Neuronal stem cell (in vitro differentiated cells): ENCODE measurements at regions not wholly inside any gene's neighbourhood (a gene's known extent, or its start where the extent isn't known, plus 50 kb on each side); places are given as distances from the start of the nearest gene placed in this dataset.

ENCODE experiments used
- DNase-seq: peaks from one replicate; pipeline ENCODE4 v3.0.0-alpha.2; 2013; ENCODE audit warnings: low spot score
- H2AFZ ChIP-seq: one replicate; pipeline ENCODE4 v1.6.1; 2013; ENCODE audit warnings: mild to moderate bottlenecking, low read length, inconsistent platforms
- H2AK5ac ChIP-seq: 2 replicates; pipeline ENCODE4 v1.6.1; 2013; ENCODE audit warnings: low read depth, mild to moderate bottlenecking, inconsistent platforms, low read length, moderate library complexity, mixed read lengths
- H2BK120ac ChIP-seq: 2 replicates; pipeline ENCODE4 v1.6.1; 2013; ENCODE audit warnings: low read depth, mild to moderate bottlenecking, inconsistent platforms, low read length, moderate library complexity, mixed read lengths
- H2BK12ac ChIP-seq: one replicate; pipeline ENCODE4 v1.6.1; 2013; ENCODE audit warnings: low read length, inconsistent platforms
- H2BK15ac ChIP-seq: 2 replicates; pipeline ENCODE4 v1.6.1; 2013; ENCODE audit warnings: mild to moderate bottlenecking, low read length, inconsistent platforms, mixed read lengths
- H2BK5ac ChIP-seq: one replicate; pipeline ENCODE4 v1.6.1; 2013; ENCODE audit warnings: inconsistent platforms, mild to moderate bottlenecking, low read length, moderate library complexity
- H3K14ac ChIP-seq: one replicate; pipeline ENCODE4 v1.6.1; 2013; ENCODE audit warnings: low read length, inconsistent platforms
- H3K18ac ChIP-seq: 2 replicates; pipeline ENCODE4 v1.6.1; 2013; ENCODE audit warnings: low read length, inconsistent platforms
- H3K23ac ChIP-seq: 2 replicates; pipeline ENCODE4 v1.6.1; 2013; ENCODE audit warnings: low read depth, mild to moderate bottlenecking, mixed read lengths, low read length, inconsistent platforms; ENCODE audit not compliant: poor library complexity
- H3K27ac ChIP-seq: replicated peaks from 3 replicates; pipeline ENCODE4 v1.5.1; 2013; ENCODE audit warnings: low read length, inconsistent platforms
- H3K27me3 ChIP-seq, 3 experiments: 2 replicates each; pipeline ENCODE4 v1.6.1; 2013; ENCODE audit warnings: low read length in 3 of 3, mild to moderate bottlenecking in 2 of 3, inconsistent platforms in 1 of 3, low read depth in 1 of 3, mixed read lengths in 1 of 3, moderate library complexity in 1 of 3; ENCODE audit not compliant: control insufficient read depth in 3 of 3, insufficient read depth in 3 of 3
- H3K36me3 ChIP-seq, 2 donors: replicated peaks in 1 of 2; 2 replicates each; pipeline ENCODE4 v1.6.1; 2013; ENCODE audit warnings: low read length in 2 of 2; ENCODE audit not compliant: control insufficient read depth in 2 of 2, insufficient read depth in 2 of 2
- H3K4ac ChIP-seq: 2 replicates; pipeline ENCODE4 v1.6.1; 2013; ENCODE audit warnings: inconsistent platforms, mild to moderate bottlenecking, low read length, moderate library complexity
- H3K4me1 ChIP-seq, 2 donors: 1 replicate in 1 of 2; 2 replicates in 1 of 2; pipeline ENCODE4 v1.6.1; 2013; ENCODE audit warnings: low read length in 2 of 2, low read depth in 1 of 2; ENCODE audit not compliant: control insufficient read depth in 2 of 2, insufficient read depth in 1 of 2
- H3K4me2 ChIP-seq: one replicate; pipeline ENCODE4 v1.6.1; 2013; ENCODE audit warnings: mild to moderate bottlenecking, low read length, inconsistent platforms; ENCODE audit not compliant: insufficient read depth, poor library complexity, severe bottlenecking
- H3K4me3 ChIP-seq, 2 donors: 2 replicates each; pipeline ENCODE4 v1.5.1; 2013; ENCODE audit warnings: low read length in 2 of 2, mild to moderate bottlenecking in 2 of 2, inconsistent platforms in 1 of 2, moderate library complexity in 1 of 2
- H3K79me1 ChIP-seq: one replicate; pipeline ENCODE4 v1.6.1; 2013; ENCODE audit warnings: low read depth, mild to moderate bottlenecking, inconsistent platforms, low read length, moderate library complexity
- H3K9ac ChIP-seq: one replicate; pipeline ENCODE4 v1.6.1; 2013; ENCODE audit warnings: mild to moderate bottlenecking, low read depth, low read length, inconsistent platforms; ENCODE audit not compliant: poor library complexity
- H3K9me3 ChIP-seq, 2 donors: replicated peaks in 1 of 2; 2 replicates each; pipeline versions ENCODE3 to v1.6.1; 2013; ENCODE audit warnings: low read length in 2 of 2, mild to moderate bottlenecking in 2 of 2, inconsistent platforms in 1 of 2, low read depth in 1 of 2, mixed read lengths in 1 of 2, moderate library complexity in 1 of 2; ENCODE audit not compliant: control insufficient read depth in 2 of 2, insufficient read depth in 1 of 2
- H4K8ac ChIP-seq: one replicate; pipeline ENCODE4 v1.6.1; 2013; ENCODE audit warnings: low read depth, mild to moderate bottlenecking, inconsistent platforms, low read length, moderate library complexity
- H4K91ac ChIP-seq: one replicate; pipeline ENCODE4 v1.6.1; 2013; ENCODE audit warnings: low read length, low read depth, mild to moderate bottlenecking, inconsistent platforms; ENCODE audit not compliant: poor library complexity
- WGBS, 2 donors: extraction: QIAGEN DNeasy Blood & Tissue Kit; methylation state at CpG; one replicate each; pipeline ENCODE4 v1.1.7; 2013; ENCODE audit warnings: missing lambda C conversion rate in 2 of 2, mixed read lengths in 1 of 2; ENCODE audit not compliant: insufficient read length in 2 of 2, insufficient replicate concordance in 1 of 2; ENCODE audit errors: extremely low coverage in 2 of 2; 5-methylcytosine and 5-hydroxymethylcytosine counted together

DNA sequence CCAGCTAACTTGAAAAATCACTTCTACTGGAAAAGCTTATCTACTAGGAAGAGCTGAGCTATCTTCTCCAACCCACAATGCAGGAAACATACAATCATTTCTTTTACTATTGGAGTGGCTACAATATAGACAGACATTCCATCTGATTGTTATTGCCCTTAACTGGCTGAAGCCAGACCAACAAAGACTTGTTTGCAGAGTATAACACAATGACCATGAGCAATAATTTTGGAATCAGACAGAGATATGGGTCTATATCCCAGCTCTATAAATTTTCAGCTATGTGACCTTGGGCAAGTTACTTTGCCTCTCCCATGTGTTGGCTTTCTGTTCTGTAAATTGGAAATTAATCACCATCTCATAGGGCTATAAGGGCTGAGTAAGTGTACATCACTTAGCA lies 244.7 kb upstream of the SLC30A5 start:
- H2BK15ac ChIP-seq = no peak overlapping the region
- no peak for DNase-seq
- no peaks in the 10 kb centered on the region for H3K4me1 ChIP-seq
- H2AK5ac ChIP-seq = no peak overlapping the region
- no peaks in the 10 kb centered on the region for H3K9me3 ChIP-seq
- no peak overlapping the region for H2AFZ ChIP-seq
- H3K27ac ChIP-seq = no peak overlapping the region
- H4K91ac ChIP-seq = no peak overlapping the region
- no peak overlapping the region for H3K4ac ChIP-seq
- H3K18ac ChIP-seq = no peak overlapping the region
- no peak overlapping the region for H3K9ac ChIP-seq
- no peaks in the 10 kb centered on the region for H3K79me1 ChIP-seq
- H4K8ac ChIP-seq = no peak overlapping the region
- no peak overlapping the region for H3K4me3 ChIP-seq
- no peaks in the 10 kb centered on the region for H3K27me3 ChIP-seq
- H2BK5ac ChIP-seq = no peak overlapping the region
- H3K23ac ChIP-seq = no peak overlapping the region
- no peak overlapping the region for H2BK120ac ChIP-seq
- no peak overlapping the region for H3K4me2 ChIP-seq
- no peaks in the 10 kb centered on the region for H3K36me3 ChIP-seq
- no peak overlapping the region for H3K14ac ChIP-seq
- no peak overlapping the region for H2BK12ac ChIP-seq

DNA sequence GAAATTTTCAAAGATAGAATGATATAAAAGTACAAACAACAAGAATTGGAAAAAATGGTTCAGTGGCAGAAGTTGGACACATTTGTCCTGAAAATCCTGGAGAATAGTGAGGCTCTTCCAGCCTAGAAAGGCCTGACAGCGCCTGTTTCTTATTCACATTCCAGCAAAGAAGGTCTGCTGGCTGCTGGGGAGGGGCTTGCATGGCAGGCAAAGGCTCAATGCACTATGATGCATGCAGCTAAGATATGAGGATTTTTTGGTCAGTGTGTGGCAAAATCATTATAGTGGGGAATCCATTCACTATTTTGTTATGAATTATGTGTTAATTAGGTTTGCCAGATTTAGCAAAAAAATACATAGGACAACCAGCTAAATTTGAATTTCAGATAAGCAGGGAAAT lies 243.9 kb upstream of the SLC30A5 start:
- no peak overlapping the region for H3K4ac ChIP-seq
- H4K8ac ChIP-seq = no peak overlapping the region
- no peak overlapping the region for H2BK5ac ChIP-seq
- no peak overlapping the region for H2BK15ac ChIP-seq
- H3K18ac ChIP-seq = no peak overlapping the region
- H3K4me2 ChIP-seq = no peak overlapping the region
- no peak overlapping the region for H3K14ac ChIP-seq
- no peak overlapping the region for H3K9ac ChIP-seq
- no peak overlapping the region for H2BK120ac ChIP-seq
- H3K79me1 ChIP-seq = no peaks in the 10 kb centered on the region
- no peaks in the 10 kb centered on the region for H3K9me3 ChIP-seq
- H2BK12ac ChIP-seq = no peak overlapping the region
- H2AK5ac ChIP-seq = no peak overlapping the region
- no peaks in the 10 kb centered on the region for H3K36me3 ChIP-seq
- DNase-seq = no peak
- no peaks in the 10 kb centered on the region for H3K4me1 ChIP-seq
- H3K27me3 ChIP-seq = no peaks in the 10 kb centered on the region
- H4K91ac ChIP-seq = no peak overlapping the region
- H3K23ac ChIP-seq = no peak overlapping the region
- no peak overlapping the region for H3K4me3 ChIP-seq
- WGBS, 2 donors = no CpG with 5 or more reads among the region's 1 CpG
- H2AFZ ChIP-seq = no peak overlapping the region
- H3K27ac ChIP-seq = no peak overlapping the region

DNA sequence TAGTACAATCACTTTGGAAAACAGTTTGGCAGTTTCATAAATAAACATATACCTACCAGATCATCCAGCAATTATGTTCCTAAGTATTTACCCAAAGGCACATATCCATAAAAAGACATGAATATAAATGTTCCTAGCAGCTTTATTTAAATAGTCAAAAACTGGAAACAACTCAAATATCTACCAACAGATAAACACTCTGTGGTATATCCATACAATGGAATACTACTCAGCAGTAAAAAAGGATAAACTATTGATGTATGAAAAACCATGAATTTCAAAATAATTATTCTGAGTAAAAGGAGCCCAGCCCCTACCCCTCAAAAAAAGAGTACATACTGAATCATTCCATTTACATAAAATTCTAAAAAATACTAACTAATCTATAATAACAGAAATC lies 232.7 kb upstream of the SLC30A5 start:
- no peak overlapping the region for H3K9ac ChIP-seq
- no peak overlapping the region for H3K18ac ChIP-seq
- no peak overlapping the region for H2AFZ ChIP-seq
- H2BK15ac ChIP-seq = no peak overlapping the region
- H2BK120ac ChIP-seq = no peak overlapping the region
- no peak overlapping the region for H3K4ac ChIP-seq
- no peak for DNase-seq
- no peak overlapping the region for H3K4me3 ChIP-seq
- H3K4me1 ChIP-seq = no peaks in the 10 kb centered on the region
- H3K14ac ChIP-seq = no peak overlapping the region
- H3K27me3 ChIP-seq = no peaks in the 10 kb centered on the region
- no peaks in the 10 kb centered on the region for H3K79me1 ChIP-seq
- no peaks in the 10 kb centered on the region for H3K36me3 ChIP-seq
- no peak overlapping the region for H4K8ac ChIP-seq
- no peak overlapping the region for H3K23ac ChIP-seq
- no peaks in the 10 kb centered on the region for H3K9me3 ChIP-seq
- H3K4me2 ChIP-seq = no peak overlapping the region
- no peak overlapping the region for H2BK5ac ChIP-seq
- no peak overlapping the region for H2BK12ac ChIP-seq
- H4K91ac ChIP-seq = no peak overlapping the region
- H2AK5ac ChIP-seq = no peak overlapping the region
- no peak overlapping the region for H3K27ac ChIP-seq

DNA sequence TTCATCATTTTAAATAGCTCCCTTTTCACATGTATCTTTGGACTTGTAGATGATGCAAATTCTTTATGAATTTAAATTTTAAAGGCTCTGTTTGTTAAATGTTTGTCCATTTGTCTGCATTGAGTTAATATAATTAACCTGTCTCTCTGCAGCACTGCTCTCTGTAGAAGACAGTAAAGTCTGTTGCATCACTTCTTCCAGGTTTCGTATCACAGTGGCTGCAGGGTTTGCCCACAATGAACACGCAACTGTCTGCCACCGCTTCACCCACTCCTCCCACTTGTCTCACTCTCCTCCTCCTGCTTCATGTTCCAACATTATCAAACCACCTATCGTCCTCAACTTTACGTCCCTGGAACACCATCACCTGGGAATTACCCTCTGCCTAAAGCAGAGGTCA lies 231.3 kb upstream of the SLC30A5 start:
- Histone ChIP-seq H3K4me1 (no peaks in the 10 kb centered on the region), H2BK5ac (no peak overlapping the region), H3K36me3 (no peaks in the 10 kb centered on the region), H2BK15ac (no peak overlapping the region), H3K9ac (no peak overlapping the region), H3K14ac (no peak overlapping the region), H2AK5ac (no peak overlapping the region), H3K79me1 (no peaks in the 10 kb centered on the region), H4K91ac (no peak overlapping the region), H3K18ac (no peak overlapping the region), H4K8ac (no peak overlapping the region), H2AFZ (no peak overlapping the region), H3K27ac (no peak overlapping the region), H2BK120ac (no peak overlapping the region), H3K4me3 (no peak overlapping the region), H2BK12ac (no peak overlapping the region), H3K9me3 (no peaks in the 10 kb centered on the region), H3K23ac (no peak overlapping the region), H3K4ac (no peak overlapping the region), H3K4me2 (no peak overlapping the region), H3K27me3 (no peaks in the 10 kb centered on the region)
- WGBS, 2 donors = 100% methylated on average over 1 of the region's 5 CpGs; no CpG with 5 or more reads in 1 of the 2 donors
- DNase-seq = no peak
